Central memory CD4-positive, alpha-beta T cell (primary cell): ENCODE measurements at regions not wholly inside any gene's neighbourhood (a gene's known extent, or its start where the extent isn't known, plus 50 kb on each side); places are given as distances from the start of the nearest gene placed in this dataset.
"Not testable (repeated sequence)": the region's sequence is repeated elsewhere in the genome, so short reads cannot be mapped to it uniquely, and the experiment has no call there.

Experiments used
- DNase-seq: peaks from one replicate; pipeline ENCODE4 v3.0.0; 2022

GRCh38 chr6:1445650-1446330 lies 56.4 kb downstream of the FOXF2 start:
- DNase-seq, result no peak

- DNase-seq, result no peak
These were observed 60.5 kb downstream of the FOXF2 start for GRCh38 chr6:1449896-1450295.

- no peak for DNase-seq
These were observed 63.6 kb downstream of the FOXF2 start for GRCh38 chr6:1453024-1453423.

GRCh38 chr6:1456816-1457215 lies 67.4 kb downstream of the FOXF2 start:
- not testable (repeated sequence) for DNase-seq

- no peak for DNase-seq
These were observed 71.8 kb downstream of the FOXF2 start for GRCh38 chr6:1461207-1461606.

- no peak for DNase-seq
These were observed 72.4 kb downstream of the FOXF2 start for GRCh38 chr6:1461736-1462135.

GRCh38 chr6:1463275-1463674 lies 73.9 kb downstream of the FOXF2 start:
- DNase-seq, result no peak

GRCh38 chr6:1463751-1464426 lies 74.5 kb downstream of the FOXF2 start:
- DNase-seq, result no peak

- DNase-seq, result no peak
These were observed 75.5 kb downstream of the FOXF2 start for GRCh38 chr6:1464781-1465370.

- DNase-seq, result no peak
These were observed 78.8 kb downstream of the FOXF2 start for GRCh38 chr6:1468126-1468525.

GRCh38 chr6:1470040-1470439 lies 80.7 kb downstream of the FOXF2 start:
- DNase-seq, result no peak

GRCh38 chr6:1472643-1473042 lies 83.3 kb downstream of the FOXF2 start:
- no peak for DNase-seq

GRCh38 chr6:1473166-1473565 lies 83.8 kb downstream of the FOXF2 start:
- no peak for DNase-seq

GRCh38 chr6:1473598-1473997 lies 84.2 kb downstream of the FOXF2 start:
- no peak for DNase-seq

- DNase-seq, result no peak
These were observed 84.8 kb downstream of the FOXF2 start for GRCh38 chr6:1474205-1474604.

GRCh38 chr6:1475174-1475573 lies 85.8 kb downstream of the FOXF2 start:
- no peak for DNase-seq

GRCh38 chr6:1477432-1478090 lies 88.2 kb downstream of the FOXF2 start:
- no peak for DNase-seq

GRCh38 chr6:1478163-1478826 lies 88.9 kb downstream of the FOXF2 start:
- DNase-seq, result not testable (repeated sequence)

GRCh38 chr6:1479095-1479494 lies 89.7 kb downstream of the FOXF2 start:
- no peak for DNase-seq

- DNase-seq, result no peak
These were observed 90.3 kb downstream of the FOXF2 start for GRCh38 chr6:1479601-1480221.

GRCh38 chr6:1481286-1481685 lies 91.9 kb downstream of the FOXF2 start:
- no peak for DNase-seq

GRCh38 chr6:1482381-1483166 lies 93.2 kb downstream of the FOXF2 start:
- DNase-seq, result no peak
